Adrenal gland (tissue), 9 donors: ENCODE measurements at regions not wholly inside any gene's neighbourhood (a gene's known extent, or its start where the extent isn't known, plus 50 kb on each side); places are given as distances from the start of the nearest gene placed in this dataset.

Experiments
- DNase-seq, 7 donors: peaks; one replicate each; pipeline ENCODE4 v3.0.0-alpha.2; 2019 to 2020
- H3K27ac ChIP-seq, 5 donors: fragments of 200-600 bp; sonication (generic) in 4 of 5; 1 replicate in 3 of 5; 2 replicates in 2 of 5; pipeline versions ENCODE4 v1.5.1 to v1.8.0; 2016 to 2020; ENCODE audit warnings: mild to moderate bottlenecking in 1 of 5
- H3K27me3 ChIP-seq: fragments of 200-600 bp; 2 replicates; pipeline ENCODE4 v1.8.0; 2021
- H3K36me3 ChIP-seq, 2 donors: fragments of 200-600 bp; replicated peaks in 1 of 2; 1 replicate in 1 of 2; 2 replicates in 1 of 2; pipeline versions ENCODE4 v1.5.1 to v1.8.0; 2018 to 2022
- H3K4me1 ChIP-seq, 2 donors: fragments of 200-600 bp; replicated peaks in 1 of 2; 1 replicate in 1 of 2; 2 replicates in 1 of 2; pipeline versions ENCODE4 v1.5.1 to v1.8.0; 2018 to 2021
- H3K4me3 ChIP-seq, 4 donors: fragments of 200-600 bp; sonication (generic) in 3 of 4; one replicate each; pipeline ENCODE4 v1.5.1; 2016 to 2018
- H3K9me3 ChIP-seq, 3 donors: fragments of 200-600 bp; sonication (generic) in 1 of 3; replicated peaks in 1 of 3; 1 replicate in 2 of 3; 2 replicates in 1 of 3; pipeline versions ENCODE4 v1.5.1 to v1.8.0; 2016 to 2021
- POLR2A ChIP-seq, 2 donors: fragments of 450-650 bp; IDR thresholded peaks; one replicate each; pipeline ENCODE4 v1.6.1; 2017; ENCODE audit warnings: antibody characterized with exemption in 2 of 2, mild to moderate bottlenecking in 2 of 2, moderate library complexity in 1 of 2
- WGBS, 4 donors: extraction: QIAGEN DNeasy Blood & Tissue Kit in 2 of 4; methylation state at CpG; one replicate each; pipeline versions ENCODE4 v1.1.5 to v1.1.7; 2013 to 2017; 5-methylcytosine and 5-hydroxymethylcytosine counted together
- intact Hi-C, 2 donors: fragments of 100-400 bp; cut with DNase I; formaldehyde crosslinking; loops; one replicate each; pipeline versions ENCODE4 v1.14.1 to v1.15.0; 2022 to 2023
- TF ChIP-seq, protein P1 (sequence below), 6 experiments: fragments of 450-650 bp in 4 of 6; fragments of 200-600 bp in 2 of 6; sonication (generic) in 1 of 6; IDR thresholded peaks; 1 replicate in 5 of 6; 2 replicates in 1 of 6; pipeline versions ENCODE4 v1.5.1 to v1.8.0; 2016 to 2021; ENCODE audit warnings: antibody characterized with exemption in 6 of 6, mild to moderate bottlenecking in 2 of 6, moderate library complexity in 1 of 6
- donor health status: healthy with polysubstance abuse.
- donor health status: Bipolar disorder and iron deficiency.
- donor health status: DM: yes; HTN: yes; CAD: no.
- donor health status: DM: no; HTN: no; CAD: no.
- donor health status: DM: no; HTN: no; CAD: no.

GRCh38 chr14:27371868-27372267, 774.0 kb upstream of the NOVA1 start:
- H3K9me3 ChIP-seq = no peaks in the 10 kb centered on the region
- H3K27ac ChIP-seq = no peak overlapping the region
- H3K4me3 ChIP-seq = no peak overlapping the region
- TF ChIP-seq, protein P1, sequence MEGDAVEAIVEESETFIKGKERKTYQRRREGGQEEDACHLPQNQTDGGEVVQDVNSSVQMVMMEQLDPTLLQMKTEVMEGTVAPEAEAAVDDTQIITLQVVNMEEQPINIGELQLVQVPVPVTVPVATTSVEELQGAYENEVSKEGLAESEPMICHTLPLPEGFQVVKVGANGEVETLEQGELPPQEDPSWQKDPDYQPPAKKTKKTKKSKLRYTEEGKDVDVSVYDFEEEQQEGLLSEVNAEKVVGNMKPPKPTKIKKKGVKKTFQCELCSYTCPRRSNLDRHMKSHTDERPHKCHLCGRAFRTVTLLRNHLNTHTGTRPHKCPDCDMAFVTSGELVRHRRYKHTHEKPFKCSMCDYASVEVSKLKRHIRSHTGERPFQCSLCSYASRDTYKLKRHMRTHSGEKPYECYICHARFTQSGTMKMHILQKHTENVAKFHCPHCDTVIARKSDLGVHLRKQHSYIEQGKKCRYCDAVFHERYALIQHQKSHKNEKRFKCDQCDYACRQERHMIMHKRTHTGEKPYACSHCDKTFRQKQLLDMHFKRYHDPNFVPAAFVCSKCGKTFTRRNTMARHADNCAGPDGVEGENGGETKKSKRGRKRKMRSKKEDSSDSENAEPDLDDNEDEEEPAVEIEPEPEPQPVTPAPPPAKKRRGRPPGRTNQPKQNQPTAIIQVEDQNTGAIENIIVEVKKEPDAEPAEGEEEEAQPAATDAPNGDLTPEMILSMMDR (IDR thresholded peaks at IDR 0.05) = no peak
- TF ChIP-seq POLR2A (IDR thresholded peaks at IDR 0.05) = no peak
- no peaks in the 10 kb centered on the region for H3K27me3 ChIP-seq
- H3K4me1 ChIP-seq = no peaks in the 10 kb centered on the region
- 68 to 78% (median 71%) methylated on average over 4 of the region's 4 CpGs for WGBS, 4 donors
- intact Hi-C loops = no loop called here
- H3K36me3 ChIP-seq = no peaks in the 10 kb centered on the region
- DNase-seq = no peak

DNA sequence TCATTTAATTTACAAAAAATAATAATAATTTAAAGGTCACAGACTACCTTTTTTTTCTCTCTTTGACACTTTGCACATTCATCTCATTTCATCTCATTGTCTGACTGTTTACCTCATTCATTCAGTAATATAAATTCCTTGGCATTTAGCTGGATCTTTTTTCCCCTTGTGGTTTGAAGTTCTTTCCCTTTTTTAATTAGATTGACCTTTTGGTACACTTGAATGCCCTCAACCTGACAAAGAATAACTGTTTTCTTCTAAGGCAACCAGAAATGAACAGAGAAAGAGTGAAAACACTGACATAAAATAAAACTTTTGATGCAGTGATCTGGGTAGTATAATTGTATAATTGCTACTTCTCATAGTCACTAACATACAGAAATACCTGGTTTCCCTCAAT, 774.9 kb upstream of the NOVA1 start:
- Histone ChIP-seq H3K4me3 (no peak overlapping the region), H3K9me3 (no peaks in the 10 kb centered on the region), H3K36me3 (no peaks in the 10 kb centered on the region), H3K27me3 (no peaks in the 10 kb centered on the region), H3K4me1 (no peaks in the 10 kb centered on the region), H3K27ac (no peak overlapping the region)
- no peak for DNase-seq
- intact Hi-C loops = no loop called here
- TF ChIP-seq, protein P1 (IDR thresholded peaks at IDR 0.05) = no peak
- no peak for TF ChIP-seq POLR2A (IDR thresholded peaks at IDR 0.05)

- WGBS, 4 donors = 79 to 91% (median 83%) methylated on average over 6 to 9 of the region's 9 CpGs
- no peaks in the 10 kb centered on the region for H3K36me3 ChIP-seq
- H3K9me3 ChIP-seq = no peaks in the 10 kb centered on the region
- TF ChIP-seq, protein P1 (IDR thresholded peaks at IDR 0.05) = no peak
- no peak for TF ChIP-seq POLR2A (IDR thresholded peaks at IDR 0.05)
- H3K4me1 ChIP-seq = no peaks in the 10 kb centered on the region
- DNase-seq = no peak
- no peak overlapping the region for H3K4me3 ChIP-seq
- intact Hi-C loops = no loop called here
- H3K27me3 ChIP-seq = no peaks in the 10 kb centered on the region
- H3K27ac ChIP-seq = no peak overlapping the region
Measured at GRCh38 chr14:27384124-27384523, 786.3 kb upstream of the NOVA1 start.

- Histone ChIP-seq H3K27me3 (no peaks in the 10 kb centered on the region), H3K4me1 (no peaks in the 10 kb centered on the region), H3K36me3 (no peaks in the 10 kb centered on the region), H3K9me3 (no peaks in the 10 kb centered on the region), H3K27ac (no peak overlapping the region), H3K4me3 (no peak overlapping the region)
- WGBS, 4 donors = 61 to 67% (median 63%) methylated on average over 3 of the region's 3 CpGs
- TF ChIP-seq, protein P1 (IDR thresholded peaks at IDR 0.05) = no peak
- no peak for TF ChIP-seq POLR2A (IDR thresholded peaks at IDR 0.05)
- DNase-seq = no peak
- intact Hi-C loops = no loop called here
Measured at GRCh38 chr14:27386391-27386790, 788.6 kb upstream of the NOVA1 start.
